Activated CD8-positive, alpha-beta memory T cell treated with anti-CD3 and anti-CD28 coated beads, Interleukin-2, amount 50 U/mL, for 1 hour (primary cell): ENCODE measurements at regions not wholly inside any gene's neighbourhood (a gene's known extent, or its start where the extent isn't known, plus 50 kb on each side); places are given as distances from the start of the nearest gene placed in this dataset.
"Not testable (repeated sequence)": the region's sequence is repeated elsewhere in the genome, so short reads cannot be mapped to it uniquely, and the experiment has no call there.

ENCODE experiments used
- DNase-seq: peaks from one replicate; pipeline ENCODE4 v3.0.0-alpha.2; 2020; ENCODE audit errors: extremely low read depth

- no peak for DNase-seq
Measured at GRCh38 chr2:83155826-83156225, 1303.3 kb downstream of the SUCLG1 start.

GRCh38 chr2:83143946-83144345, 1315.1 kb downstream of the SUCLG1 start:
- no peak for DNase-seq

GRCh38 chr2:83142934-83143333, 1316.1 kb downstream of the SUCLG1 start:
- no peak for DNase-seq

- no peak for DNase-seq
Measured at GRCh38 chr2:83115606-83116005, 1343.5 kb downstream of the SUCLG1 start.

- no peak for DNase-seq
Measured at GRCh38 chr2:83115155-83115554, 1343.9 kb downstream of the SUCLG1 start.

GRCh38 chr2:83113953-83114352, 1345.1 kb downstream of the SUCLG1 start:
- no peak for DNase-seq

GRCh38 chr2:83112858-83113257, 1346.2 kb downstream of the SUCLG1 start:
- DNase-seq, result no peak

GRCh38 chr2:83109284-83109683, 1349.8 kb downstream of the SUCLG1 start:
- no peak for DNase-seq

- DNase-seq, result no peak
Measured at GRCh38 chr2:83106853-83107252, 1352.2 kb downstream of the SUCLG1 start.

GRCh38 chr2:83104202-83104601, 1354.9 kb downstream of the SUCLG1 start:
- DNase-seq, result no peak

- no peak for DNase-seq
Measured at GRCh38 chr2:83103613-83104012, 1355.5 kb downstream of the SUCLG1 start.

GRCh38 chr2:83089051-83089450, 1370.0 kb downstream of the SUCLG1 start:
- DNase-seq, result not testable (repeated sequence)

GRCh38 chr2:83085869-83086268, 1373.2 kb downstream of the SUCLG1 start:
- no peak for DNase-seq

- no peak for DNase-seq
Measured at GRCh38 chr2:83081826-83082690, 1377.0 kb downstream of the SUCLG1 start.

GRCh38 chr2:83079007-83079406, 1380.1 kb downstream of the SUCLG1 start:
- DNase-seq, result no peak

GRCh38 chr2:83072767-83073166, 1386.3 kb downstream of the SUCLG1 start:
- DNase-seq, result no peak

- DNase-seq, result no peak
Measured at GRCh38 chr2:83071914-83072313, 1387.2 kb downstream of the SUCLG1 start.

GRCh38 chr2:83071352-83071751, 1387.7 kb downstream of the SUCLG1 start:
- no peak for DNase-seq

- no peak for DNase-seq
Measured at GRCh38 chr2:83069724-83070123, 1389.4 kb downstream of the SUCLG1 start.

- DNase-seq, result no peak
Measured at GRCh38 chr2:83068714-83069113, 1390.4 kb downstream of the SUCLG1 start.

- no peak for DNase-seq
Measured at GRCh38 chr2:83067947-83068346, 1391.1 kb downstream of the SUCLG1 start.

GRCh38 chr2:83063933-83064332, 1395.1 kb downstream of the SUCLG1 start:
- DNase-seq, result no peak

GRCh38 chr2:83063511-83063910, 1395.6 kb downstream of the SUCLG1 start:
- no peak for DNase-seq

GRCh38 chr2:83058683-83059082, 1400.4 kb downstream of the SUCLG1 start:
- DNase-seq, result no peak
